ENCODE measurements at regions not wholly inside any gene's neighbourhood (a gene's known extent, or its start where the extent isn't known, plus 50 kb on each side); places are given as distances from the start of the nearest gene placed in this dataset.

DNA sequence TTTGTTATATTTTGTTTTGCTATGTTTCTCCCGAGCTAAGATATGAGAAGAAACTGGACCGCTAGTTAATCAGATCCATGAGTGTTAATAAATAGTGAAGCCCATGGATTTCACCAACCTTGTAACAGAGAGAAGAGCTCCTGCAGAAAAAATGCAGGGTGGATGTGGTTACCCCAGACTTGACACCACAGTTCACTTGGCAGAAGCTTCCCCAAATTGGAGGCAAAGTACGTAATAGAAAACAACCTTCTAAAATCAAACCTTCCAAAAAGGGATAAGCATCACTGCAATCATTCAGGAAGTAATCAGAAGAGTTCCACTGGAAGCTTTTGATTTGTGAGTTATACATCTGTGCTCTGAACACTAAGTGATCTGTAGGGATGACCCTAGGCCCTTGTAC lies 267.5 kb downstream of the ACTL7B start:
- TF ChIP-seq CTCF (IDR thresholded peaks at IDR 0.05) (no peak), POLR2A (IDR thresholded peaks at IDR 0.05; ENCODE audit: low read depth) (no peak), EP300 (IDR thresholded peaks at IDR 0.05) (no peak), POLR2AphosphoS5 (IDR thresholded peaks at IDR 0.05) (no peak)
